Lower leg skin (tissue), 4 donors: ENCODE measurements at regions not wholly inside any gene's neighbourhood (a gene's known extent, or its start where the extent isn't known, plus 50 kb on each side); places are given as distances from the start of the nearest gene placed in this dataset.

Experiments used
- DNase-seq, 2 donors: peaks; one replicate each; pipeline ENCODE4 v3.0.0-alpha.2; 2019; ENCODE audit warnings: low spot score in 2 of 2
- H3K4me3 ChIP-seq: fragments of 200-600 bp; sonication (generic); 2 replicates; pipeline ENCODE4 v1.5.1; 2017; ENCODE audit warnings: mild to moderate bottlenecking, low read depth; ENCODE audit not compliant: poor library complexity, severe bottlenecking
- POLR2A ChIP-seq, 2 donors: fragments of 450-650 bp; IDR thresholded peaks; one replicate each; pipeline ENCODE4 v1.6.1; 2016 to 2017; ENCODE audit warnings: antibody characterized with exemption in 2 of 2, mild to moderate bottlenecking in 1 of 2, moderate library complexity in 1 of 2
- WGBS, 2 donors: methylation state at CpG; one replicate each; pipeline ENCODE4 v1.1.5; 2018; 5-methylcytosine and 5-hydroxymethylcytosine counted together
- intact Hi-C: fragments of 100-400 bp; cut with DNase I; formaldehyde crosslinking; loops from one replicate; pipeline ENCODE4 v1.15.0; 2023; ENCODE audit warnings: low total_unique reads
- TF ChIP-seq, protein P1 (sequence below), 3 donors: fragments of 450-650 bp; IDR thresholded peaks; one replicate each; pipeline ENCODE4 v1.5.1; 2016; ENCODE audit warnings: antibody characterized with exemption in 3 of 3, mild to moderate bottlenecking in 3 of 3, moderate library complexity in 2 of 3

DNA sequence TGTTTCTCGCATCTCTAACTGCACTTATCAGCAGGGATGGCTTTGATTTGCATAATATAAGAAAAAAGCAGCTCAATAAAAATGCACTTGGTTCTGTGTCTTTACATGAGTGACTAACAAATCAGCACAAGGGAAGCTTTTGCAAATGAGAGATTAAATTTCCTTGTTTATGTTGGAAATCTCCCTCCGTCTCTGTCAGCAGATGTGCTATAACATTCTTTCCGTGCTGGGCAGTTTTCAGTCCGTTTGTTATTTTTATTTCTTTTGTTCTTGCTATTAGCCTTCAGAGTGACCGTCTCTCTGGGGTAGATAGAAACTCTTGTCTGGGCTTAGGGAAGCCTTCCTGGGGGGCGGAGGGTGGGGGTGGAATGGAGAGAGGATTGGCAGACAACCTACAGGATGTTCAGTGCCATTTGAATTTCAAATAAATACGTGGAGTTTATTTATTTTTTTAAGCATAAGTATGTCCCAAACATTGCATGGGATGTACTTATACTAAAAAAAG lies 96.0 kb downstream of the GATA3 start:
- 76 to 78% methylated on average over 7 of the region's 7 CpGs for WGBS, 2 donors
- no peak for DNase-seq
- intact Hi-C loops: no loop called here
- no peak for TF ChIP-seq POLR2A (IDR thresholded peaks at IDR 0.05)
- TF ChIP-seq, protein P1, sequence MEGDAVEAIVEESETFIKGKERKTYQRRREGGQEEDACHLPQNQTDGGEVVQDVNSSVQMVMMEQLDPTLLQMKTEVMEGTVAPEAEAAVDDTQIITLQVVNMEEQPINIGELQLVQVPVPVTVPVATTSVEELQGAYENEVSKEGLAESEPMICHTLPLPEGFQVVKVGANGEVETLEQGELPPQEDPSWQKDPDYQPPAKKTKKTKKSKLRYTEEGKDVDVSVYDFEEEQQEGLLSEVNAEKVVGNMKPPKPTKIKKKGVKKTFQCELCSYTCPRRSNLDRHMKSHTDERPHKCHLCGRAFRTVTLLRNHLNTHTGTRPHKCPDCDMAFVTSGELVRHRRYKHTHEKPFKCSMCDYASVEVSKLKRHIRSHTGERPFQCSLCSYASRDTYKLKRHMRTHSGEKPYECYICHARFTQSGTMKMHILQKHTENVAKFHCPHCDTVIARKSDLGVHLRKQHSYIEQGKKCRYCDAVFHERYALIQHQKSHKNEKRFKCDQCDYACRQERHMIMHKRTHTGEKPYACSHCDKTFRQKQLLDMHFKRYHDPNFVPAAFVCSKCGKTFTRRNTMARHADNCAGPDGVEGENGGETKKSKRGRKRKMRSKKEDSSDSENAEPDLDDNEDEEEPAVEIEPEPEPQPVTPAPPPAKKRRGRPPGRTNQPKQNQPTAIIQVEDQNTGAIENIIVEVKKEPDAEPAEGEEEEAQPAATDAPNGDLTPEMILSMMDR (IDR thresholded peaks at IDR 0.05): no peak
- no peak overlapping the region for H3K4me3 ChIP-seq

DNA sequence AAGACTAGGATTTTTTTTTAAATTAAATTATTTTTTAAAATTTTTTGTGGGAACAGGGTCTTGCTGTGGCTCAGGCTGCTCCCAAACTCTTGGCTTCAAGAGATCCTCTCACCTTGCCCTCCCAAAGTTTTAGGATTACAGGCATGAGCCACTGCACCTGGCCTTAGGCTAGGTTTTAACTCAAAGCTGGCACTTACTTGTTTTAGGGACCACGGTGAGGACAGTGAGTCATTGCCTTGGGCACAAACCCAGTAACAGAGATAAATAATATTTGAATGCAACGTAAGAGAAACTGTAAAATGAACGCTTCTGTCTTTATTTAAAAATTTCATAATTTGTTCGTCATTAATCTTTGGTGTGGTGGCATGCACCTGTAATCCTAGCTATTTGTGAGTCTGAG lies 96.6 kb downstream of the GATA3 start:
- WGBS, 2 donors: 62 to 70% methylated on average over 4 of the region's 4 CpGs
- H3K4me3 ChIP-seq: no peak overlapping the region
- intact Hi-C loops: no loop called here
- DNase-seq: no peak
- TF ChIP-seq, protein P1 (IDR thresholded peaks at IDR 0.05): no peak
- no peak for TF ChIP-seq POLR2A (IDR thresholded peaks at IDR 0.05)

DNA sequence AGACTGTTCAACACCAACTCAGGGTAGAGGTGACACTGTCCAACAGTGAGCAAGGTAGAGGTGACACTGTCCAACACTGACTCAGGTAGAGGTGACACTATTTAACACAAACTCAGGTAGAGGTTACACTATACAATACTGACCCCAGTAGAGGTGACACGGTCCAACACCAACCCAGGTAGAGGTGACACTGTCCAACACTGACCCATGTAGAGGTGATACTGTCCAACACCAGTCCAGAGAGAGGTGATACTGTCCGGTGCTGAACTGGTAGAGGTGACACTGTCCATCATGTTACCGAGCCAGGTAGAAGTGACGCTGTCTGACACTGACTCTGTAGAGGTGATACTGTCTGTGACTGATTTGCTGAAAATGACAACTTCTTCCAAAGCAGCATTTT lies 102.4 kb downstream of the GATA3 start:
- intact Hi-C loops: no loop called here
- H3K4me3 ChIP-seq: no peak overlapping the region
- TF ChIP-seq POLR2A (IDR thresholded peaks at IDR 0.05): no peak
- TF ChIP-seq, protein P1 (IDR thresholded peaks at IDR 0.05): no peak
- 91 to 95% methylated on average over 4 of the region's 4 CpGs for WGBS, 2 donors
- DNase-seq: no peak

DNA sequence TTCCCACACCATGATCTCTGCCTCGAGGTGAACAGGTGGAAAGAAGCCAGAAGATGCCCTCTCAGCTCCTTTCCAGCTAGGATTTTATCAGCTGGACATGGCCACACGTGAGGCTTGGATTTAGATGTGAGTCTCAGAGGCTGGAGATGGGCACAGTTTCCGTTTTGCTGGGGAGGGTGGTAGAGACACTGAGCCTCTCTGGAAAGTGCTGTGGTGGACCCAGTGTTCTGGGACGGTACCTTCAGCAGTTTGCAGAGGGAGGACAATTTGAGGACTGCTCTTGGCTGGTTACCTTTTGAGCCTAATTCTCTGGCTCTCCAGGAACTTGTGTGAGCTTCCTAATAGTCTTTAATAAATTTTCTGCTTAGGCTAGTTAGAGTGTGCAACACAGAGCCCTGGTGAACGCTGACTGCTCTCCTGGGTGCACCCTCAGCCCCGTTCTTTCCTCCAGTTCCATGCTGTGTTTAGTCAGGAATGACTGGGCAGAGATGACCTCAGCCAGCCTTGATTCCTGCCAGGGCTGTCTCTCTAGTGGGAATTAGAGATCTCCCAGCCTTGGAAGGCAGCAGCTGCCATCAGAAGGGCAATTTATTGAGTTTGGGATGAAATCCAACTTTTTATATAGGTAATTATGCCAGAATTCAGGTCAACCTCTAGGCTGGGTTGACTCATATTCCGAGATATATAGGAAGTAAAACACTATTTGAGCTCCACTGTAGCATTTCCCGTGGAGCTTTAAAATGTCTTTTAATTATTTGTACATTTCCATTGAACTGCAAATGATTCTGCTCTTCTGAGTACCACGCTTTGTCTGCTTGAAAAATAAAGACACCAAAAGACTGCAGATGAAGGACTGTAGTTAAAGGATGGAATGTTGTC lies 103.9 kb downstream of the GATA3 start:
- intact Hi-C loops: no loop called here
- WGBS, 2 donors: 50 to 61% methylated on average over 8 to 9 of the region's 9 CpGs
- no peak for DNase-seq
- no peak overlapping the region for H3K4me3 ChIP-seq
- no peak for TF ChIP-seq POLR2A (IDR thresholded peaks at IDR 0.05)
- TF ChIP-seq, protein P1 (IDR thresholded peaks at IDR 0.05): no peak

DNA sequence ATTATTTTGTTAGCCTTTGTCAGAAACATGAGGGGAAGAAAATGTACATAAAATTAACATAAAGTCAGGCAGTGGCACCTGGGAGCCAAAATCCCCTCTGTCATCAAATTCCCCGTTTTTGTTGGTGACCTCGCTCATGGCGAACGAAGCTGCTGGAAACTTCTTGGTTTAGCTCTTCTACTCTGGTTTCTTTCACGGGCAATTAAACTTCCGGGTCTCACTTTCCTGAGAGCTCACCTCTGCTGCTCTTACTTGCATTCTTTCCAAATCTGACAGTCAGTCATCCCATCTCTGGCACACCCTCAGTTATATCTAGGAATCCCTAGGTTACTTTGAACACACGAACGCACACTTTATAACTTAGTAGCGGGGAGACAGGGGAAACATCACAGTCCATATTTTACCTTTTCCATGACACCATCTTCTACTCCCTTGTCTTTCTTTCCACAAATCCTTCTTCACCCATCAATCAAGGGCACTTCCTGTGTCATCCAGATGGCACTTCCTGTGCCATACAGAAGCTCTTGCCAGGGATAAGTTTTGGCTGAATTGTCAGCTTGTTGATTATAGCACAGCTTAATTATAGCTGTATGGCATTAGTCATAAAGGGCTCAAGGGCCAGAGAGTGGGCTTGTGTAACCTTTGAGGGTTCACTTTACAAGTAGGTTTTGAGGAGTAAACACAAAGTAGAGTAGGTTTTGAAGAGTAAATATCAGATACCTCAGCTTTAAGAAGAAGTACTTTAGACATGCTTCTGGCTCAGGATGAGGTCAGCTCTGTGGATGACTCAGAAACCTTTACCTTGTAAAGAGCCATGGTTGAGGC lies 105.1 kb downstream of the GATA3 start:
- DNase-seq: no peak
- TF ChIP-seq POLR2A (IDR thresholded peaks at IDR 0.05): no peak
- TF ChIP-seq, protein P1 (IDR thresholded peaks at IDR 0.05): no peak
- intact Hi-C loops: no loop called here
- H3K4me3 ChIP-seq: no peak overlapping the region
- 69 to 74% methylated on average over 9 of the region's 9 CpGs for WGBS, 2 donors
